ENCODE measurements at regions not wholly inside any gene's neighbourhood (a gene's known extent, or its start where the extent isn't known, plus 50 kb on each side); places are given as distances from the start of the nearest gene placed in this dataset.

- POLR2A ChIA-PET, result no interaction called here
- dilution Hi-C loops (cut with MboI; ENCODE audit: extremely low pct_ligation_motif_present, low sequenced_read_pairs) (no loop called here), intact Hi-C loops (cut with micrococcal nuclease) (loop anchor here (2.0 kb wide), 1 partner anchor 20 kb away; no protein-coding TSS in a partner anchor)
- Histone ChIP-seq H4K20me1 (replicated peaks; ENCODE audit: control insufficient read depth, extremely low read depth, insufficient read depth, low read length) (peaks cover 8% of the 10 kb centered on the region), H3K4me2 (ENCODE audit: insufficient read depth, low read length) (peak overlapping the region; percentile 4), H3K9ac (replicated peaks; ENCODE audit: extremely low read depth, insufficient read depth, low read length) (no peak overlapping the region), H3K9me3 (replicated peaks; ENCODE audit: control insufficient read depth, insufficient read depth, low read length) (no peaks in the 10 kb centered on the region), H3K79me2 (ENCODE audit: control insufficient read depth, insufficient read depth, low read length) (peaks cover 23% of the 10 kb centered on the region), H3K27me3 (ENCODE audit: control insufficient read depth in 2 of 2, insufficient read depth in 2 of 2, low read length in 2 of 2) (no peaks in the 10 kb centered on the region), H3K4me3 (replicated peaks in 1 of 3; ENCODE audit: insufficient read depth in 1 of 3, low read depth in 1 of 3, low read length in 3 of 3) (no peak overlapping the region), H3K9me1 (replicated peaks; ENCODE audit: control insufficient read depth, extremely low read depth, insufficient read depth, low read length) (no peaks in the 10 kb centered on the region), H3K36me3 (ENCODE audit: control insufficient read depth in 2 of 2, extremely low read depth in 1 of 2, insufficient read depth in 2 of 2, low read length in 2 of 2) (peaks cover 3 to 7% of the 10 kb centered on the region in 2 experiments), H3K27ac (ENCODE audit: insufficient read depth, low read depth, low read length) (no peak overlapping the region), H3K4me1 (ENCODE audit: control insufficient read depth, extremely low read depth, insufficient read depth, low read length) (peaks cover 34% of the 10 kb centered on the region), H2AFZ (ENCODE audit: low read depth, low read length) (no peak overlapping the region)
- FAIRE-seq (peak; percentile 61), DNase-seq (ENCODE audit: low read depth, low spot score) (peak; percentile 69)
- CTCF ChIA-PET, result no interaction called here
- BruUV-seq (replicated peaks), result no TSS peak
- TF ChIP-seq JUN (IDR thresholded peaks at IDR 0.05; ENCODE audit: borderline replicate concordance, insufficient read depth, insufficient read length, low read depth) (peak; percentile 51), EZH2 (IDR thresholded peaks at IDR 0.05; ENCODE audit: borderline replicate concordance, low read depth, low read length, severe bottlenecking) (no peak), FOS (IDR thresholded peaks at IDR 0.05; ENCODE audit: borderline replicate concordance, insufficient read depth, low read length) (peak; percentile 54)
Observed at GRCh38 chr1:77625250-77625649, 57.2 kb downstream of the ZZZ3 start.

- no peak overlapping the region for H3K27ac ChIP-seq (ENCODE audit: insufficient read depth, low read depth, low read length)
- H3K4me1 ChIP-seq (ENCODE audit: control insufficient read depth, extremely low read depth, insufficient read depth, low read length), result peaks cover 34% of the 10 kb centered on the region
- CTCF ChIA-PET, result interaction anchor here (1.0 kb wide), 3 partner anchors 11 to 276 kb away, joined by 3 to 4 read pairs (median 4); no protein-coding TSS in a partner anchor
- no TSS peak for BruUV-seq (replicated peaks)
- no peak overlapping the region for H3K4me3 ChIP-seq (replicated peaks in 1 of 3; ENCODE audit: insufficient read depth in 1 of 3, low read depth in 1 of 3, low read length in 3 of 3)
- no peak for TF ChIP-seq FOS (IDR thresholded peaks at IDR 0.05; ENCODE audit: borderline replicate concordance, insufficient read depth, low read length)
- H3K36me3 ChIP-seq (ENCODE audit: control insufficient read depth in 2 of 2, extremely low read depth in 1 of 2, insufficient read depth in 2 of 2, low read length in 2 of 2), result peaks cover 0 to 10% of the 10 kb centered on the region in 2 experiments
- FAIRE-seq (peak; percentile 33), DNase-seq (ENCODE audit: low read depth, low spot score) (peak; percentile 30)
- peaks cover 28% of the 10 kb centered on the region for H3K79me2 ChIP-seq (ENCODE audit: control insufficient read depth, insufficient read depth, low read length)
- H3K9me3 ChIP-seq (replicated peaks; ENCODE audit: control insufficient read depth, insufficient read depth, low read length), result no peaks in the 10 kb centered on the region
- H3K27me3 ChIP-seq (ENCODE audit: control insufficient read depth in 2 of 2, insufficient read depth in 2 of 2, low read length in 2 of 2), result no peaks in the 10 kb centered on the region
- H3K9me1 ChIP-seq (replicated peaks; ENCODE audit: control insufficient read depth, extremely low read depth, insufficient read depth, low read length), result no peaks in the 10 kb centered on the region
- H2AFZ ChIP-seq (ENCODE audit: low read depth, low read length), result no peak overlapping the region
- H3K9ac ChIP-seq (replicated peaks; ENCODE audit: extremely low read depth, insufficient read depth, low read length), result no peak overlapping the region
- dilution Hi-C loops (cut with MboI; ENCODE audit: extremely low pct_ligation_motif_present, low sequenced_read_pairs), result no loop called here
- POLR2A ChIA-PET, result no interaction called here
- H4K20me1 ChIP-seq (replicated peaks; ENCODE audit: control insufficient read depth, extremely low read depth, insufficient read depth, low read length), result peaks cover 8% of the 10 kb centered on the region
- peak overlapping the region; percentile 18 for H3K4me2 ChIP-seq (ENCODE audit: insufficient read depth, low read length)
- intact Hi-C loops (cut with micrococcal nuclease), result loop anchor here (2.0 kb wide), 1 partner anchor 19 kb away; no protein-coding TSS in a partner anchor
Observed at GRCh38 chr1:77624102-77624501, 58.4 kb downstream of the ZZZ3 start.

Measured in endothelial cell of umbilical vein (primary cell).